Hematopoietic multipotent progenitor cell (in vitro differentiated cells): ENCODE measurements at regions not wholly inside any gene's neighbourhood (a gene's known extent, or its start where the extent isn't known, plus 50 kb on each side); places are given as distances from the start of the nearest gene placed in this dataset.

ENCODE experiments used
- DNase-seq, 3 donors: peaks; one replicate each; pipeline ENCODE4 v3.0.0-alpha.2; 2011 to 2015; ENCODE audit warnings: low read depth in 2 of 3, low spot score in 2 of 3

DNA sequence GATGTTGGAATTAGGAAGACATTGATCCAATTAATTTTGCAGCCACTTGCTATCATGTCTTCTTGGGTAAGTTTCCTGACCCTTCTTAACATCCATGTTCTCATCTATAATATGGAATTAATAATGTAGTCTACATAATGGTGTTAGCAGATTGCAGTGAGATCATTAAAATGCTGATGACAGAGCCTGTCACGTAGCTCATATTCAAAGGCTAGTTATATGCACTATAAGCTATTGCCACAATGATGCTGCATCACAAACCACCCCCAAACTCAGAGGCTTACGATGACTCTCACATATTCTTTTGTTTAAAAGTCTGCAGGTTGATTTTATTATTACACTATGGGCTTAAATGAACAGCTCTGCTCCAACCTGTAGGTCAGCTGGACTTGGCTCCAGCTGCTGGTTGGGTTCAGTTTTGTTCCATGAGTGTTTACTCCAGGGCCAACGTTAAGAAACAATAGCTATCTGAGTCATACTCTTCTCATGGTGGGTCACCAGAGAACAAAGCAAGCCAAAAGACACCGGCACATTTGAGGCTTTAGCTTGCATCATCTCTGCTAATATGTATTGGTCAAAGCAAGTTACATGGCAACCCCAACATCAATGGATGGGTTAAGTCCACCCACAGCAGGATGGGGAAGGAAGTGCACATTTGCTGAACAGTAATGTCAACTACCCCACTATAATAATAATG, 250.0 kb upstream of the SLCO3A1 start:
- no peak for DNase-seq

DNA sequence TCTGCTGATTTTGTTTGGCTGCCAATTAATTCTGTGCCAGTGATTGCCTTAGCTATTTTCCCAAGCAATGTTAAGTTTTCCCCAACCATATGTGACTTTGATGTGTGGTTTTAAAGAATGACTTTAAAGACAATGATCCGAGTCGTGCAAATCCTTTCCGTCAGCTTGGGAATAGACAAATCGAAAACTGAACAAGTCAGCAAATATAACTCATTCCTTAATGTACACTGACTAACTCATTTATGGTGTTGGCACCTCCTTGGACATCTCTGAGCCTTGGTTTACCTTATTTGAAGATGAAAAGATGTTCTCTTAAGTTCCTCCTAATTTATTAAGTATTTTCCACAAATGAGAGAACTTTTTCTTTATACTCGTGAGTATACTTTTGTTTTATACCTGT, 249.4 kb upstream of the SLCO3A1 start:
- no peak for DNase-seq

DNA sequence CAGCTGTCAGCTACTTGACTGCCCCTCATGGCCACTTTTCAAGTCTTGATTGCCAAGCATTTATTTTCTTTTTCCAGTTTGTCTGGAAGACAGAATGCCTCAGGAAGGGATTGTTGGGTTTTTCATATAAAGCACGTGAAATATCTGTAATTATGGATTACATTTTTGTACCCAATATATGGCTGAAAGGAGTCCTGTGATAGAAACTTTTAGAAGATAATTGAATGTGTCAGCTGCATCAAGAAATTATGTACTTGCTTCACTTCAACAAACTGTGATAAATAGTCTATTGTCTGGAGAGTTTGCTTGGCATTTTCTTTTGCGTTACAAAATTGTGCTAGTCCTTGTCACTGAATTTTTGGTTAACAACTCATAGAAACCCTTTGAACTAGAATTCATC, 247.9 kb upstream of the SLCO3A1 start:
- DNase-seq: no peak

DNA sequence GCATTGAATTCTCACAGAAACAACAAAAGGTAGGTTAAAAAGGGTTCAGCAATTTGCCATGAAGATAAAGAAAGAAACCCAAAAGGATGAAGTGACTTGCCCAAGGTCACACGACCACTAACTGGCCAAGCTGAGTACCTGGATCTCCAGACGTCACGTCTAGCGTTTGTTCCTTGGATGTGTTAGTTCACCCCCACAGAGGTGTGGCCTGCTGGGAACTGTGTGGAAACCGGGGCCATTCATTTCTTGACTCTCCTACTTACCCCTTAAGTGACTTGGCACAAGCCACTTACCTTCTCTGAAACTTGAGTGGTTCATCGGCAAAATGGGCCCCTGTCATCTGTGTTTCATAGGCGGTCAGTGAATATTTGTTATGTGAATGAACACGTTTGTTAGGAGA, 244.3 kb upstream of the SLCO3A1 start:
- DNase-seq: no peak

DNA sequence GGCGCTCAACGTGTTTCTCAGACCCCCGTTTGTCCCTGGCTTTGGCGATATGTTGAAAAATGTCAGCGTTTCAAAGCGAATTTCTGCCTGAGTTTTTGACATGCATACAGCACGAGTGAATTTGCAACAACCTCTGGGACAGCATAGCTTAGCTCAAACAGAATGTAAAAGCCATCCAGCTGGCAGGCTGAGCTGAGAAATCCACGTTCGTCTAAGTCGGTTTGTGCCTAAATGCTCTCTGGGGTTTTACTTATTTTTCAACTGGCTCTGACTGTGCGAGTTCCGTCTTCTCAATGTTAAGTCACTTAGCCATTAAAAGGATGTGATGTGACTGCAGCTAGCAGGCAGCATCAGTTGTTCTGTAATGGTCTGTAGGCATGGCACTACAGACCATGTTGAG, 243.5 kb upstream of the SLCO3A1 start:
- no peak for DNase-seq

DNA sequence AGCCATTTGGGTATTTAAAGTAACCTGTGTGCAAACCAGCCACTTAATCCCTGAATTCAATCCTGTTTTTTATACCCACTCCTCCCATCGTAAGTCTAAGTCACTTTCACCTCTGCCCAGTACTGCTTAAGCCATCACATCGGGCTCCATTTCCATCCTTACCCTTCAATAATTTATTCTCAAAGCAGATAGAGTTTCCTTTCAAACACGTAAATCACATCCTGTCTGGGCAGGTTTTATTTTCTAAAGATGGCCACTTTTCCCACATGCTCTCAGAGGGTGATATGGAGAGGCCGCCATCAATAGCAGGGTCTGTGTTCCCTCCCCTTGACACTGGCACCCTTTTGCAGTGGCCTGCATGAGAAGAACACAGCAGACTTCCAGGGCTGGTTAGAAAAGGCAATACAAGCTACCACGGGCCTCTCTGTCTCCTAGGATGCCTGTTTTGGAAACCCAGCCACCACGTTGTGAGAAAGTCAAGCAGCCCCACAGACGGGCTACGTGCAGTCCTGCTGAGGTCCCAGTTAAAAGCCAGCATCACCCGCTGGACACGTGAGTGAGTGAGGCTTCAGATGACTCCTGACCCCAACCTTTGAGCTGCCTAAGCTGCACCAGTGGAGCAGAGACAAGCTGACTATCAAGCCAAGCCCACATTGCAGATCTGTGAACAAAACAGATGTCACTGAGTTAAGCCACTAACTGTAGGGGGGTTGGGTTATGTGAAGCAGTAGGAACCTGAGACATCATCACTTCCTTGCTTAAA, 241.8 kb upstream of the SLCO3A1 start:
- DNase-seq: no peak

DNA sequence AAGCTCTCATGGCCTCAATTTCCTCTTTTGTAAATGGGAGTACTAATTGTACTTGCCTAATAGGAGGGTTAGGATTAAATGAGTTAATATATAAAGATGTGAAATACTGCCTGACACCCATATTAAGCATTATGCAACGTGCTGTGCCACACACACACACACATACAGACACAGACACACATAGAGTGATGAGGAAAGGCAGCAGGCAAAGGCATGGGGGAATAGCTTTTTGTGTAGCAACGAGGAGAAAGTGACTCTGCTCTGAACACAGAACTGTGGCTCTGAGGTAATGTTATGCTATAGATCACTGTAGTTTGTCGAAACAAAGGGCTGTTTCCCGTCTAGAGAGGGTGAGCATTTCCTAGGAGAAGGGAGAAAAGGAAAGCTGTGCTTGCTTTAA, 233.3 kb upstream of the SLCO3A1 start:
- no peak for DNase-seq

DNA sequence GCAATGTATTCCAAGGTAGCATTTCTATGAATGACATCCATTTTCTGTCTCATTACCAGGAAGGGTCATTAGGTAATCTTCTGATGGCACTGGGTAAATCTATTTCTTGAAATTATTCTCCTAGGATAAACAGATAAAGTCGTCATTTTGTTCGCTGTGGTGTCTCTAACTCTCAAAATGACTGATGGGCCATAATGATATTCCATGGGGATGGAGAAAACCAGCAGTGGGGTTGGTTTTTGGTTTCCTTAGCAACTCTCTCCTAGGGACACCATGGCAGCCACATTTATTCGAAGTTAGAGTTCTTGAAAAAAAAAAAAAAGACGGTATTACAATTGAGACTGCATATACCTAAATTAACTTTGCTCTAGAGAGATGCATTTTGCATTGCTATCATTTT, 231.3 kb upstream of the SLCO3A1 start:
- no peak for DNase-seq

DNA sequence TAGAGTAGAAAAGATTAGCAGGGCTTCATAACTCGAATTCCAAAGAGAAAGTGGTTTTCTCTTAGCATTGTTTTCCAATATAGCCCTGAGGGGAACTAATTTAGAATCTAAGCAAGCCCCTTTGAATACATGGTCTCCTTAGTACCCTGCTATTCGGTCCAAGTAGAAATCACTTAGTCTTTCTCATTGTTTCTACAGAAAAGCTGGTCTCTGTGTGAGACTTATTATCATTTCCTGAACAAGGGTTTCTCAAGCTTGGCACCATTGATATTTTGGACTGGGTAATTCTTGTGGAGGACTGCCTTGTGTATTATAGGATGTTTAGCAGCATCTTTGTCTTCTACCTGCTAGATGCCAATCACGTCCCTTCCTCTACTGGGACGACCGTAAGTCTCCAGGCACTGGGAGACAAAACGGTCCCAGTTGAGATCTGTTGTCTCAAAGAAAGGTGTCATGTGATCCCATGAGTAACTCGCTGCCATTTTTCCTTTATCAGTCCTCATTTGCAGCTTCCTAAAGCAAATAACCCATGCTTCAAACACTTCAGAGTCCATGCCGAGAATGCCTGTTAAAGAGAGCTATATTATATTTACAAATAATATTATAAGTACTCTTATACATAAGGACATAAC, 230.7 kb upstream of the SLCO3A1 start:
- no peak for DNase-seq

DNA sequence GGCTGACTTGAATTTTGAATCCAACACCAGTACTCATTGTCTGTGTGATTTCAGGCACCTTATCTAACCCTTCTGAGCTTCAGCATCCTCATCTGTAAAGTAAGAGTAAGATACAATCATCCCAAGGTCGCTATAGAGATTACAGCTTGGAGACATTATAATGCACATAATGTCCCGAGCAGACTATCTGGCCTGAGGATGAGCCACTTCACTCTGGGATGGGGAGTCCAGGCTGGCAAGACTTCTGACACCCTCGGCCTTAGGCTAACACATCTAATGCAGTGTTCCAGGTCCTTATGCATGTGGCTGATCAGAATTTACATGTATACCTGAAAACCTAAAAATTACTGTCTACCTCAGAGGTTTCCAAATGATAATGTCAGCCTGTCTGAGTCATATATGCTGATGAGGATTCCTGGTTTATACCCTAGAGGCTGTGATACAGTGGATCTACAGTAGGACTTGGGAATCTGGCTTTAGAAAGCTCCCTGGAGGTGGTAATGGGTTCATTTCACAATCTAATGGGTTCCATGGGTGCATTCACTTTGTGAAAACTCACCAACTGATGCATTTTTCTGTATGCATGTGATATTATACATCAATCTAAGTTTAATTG, 229.0 kb upstream of the SLCO3A1 start:
- no peak for DNase-seq

DNA sequence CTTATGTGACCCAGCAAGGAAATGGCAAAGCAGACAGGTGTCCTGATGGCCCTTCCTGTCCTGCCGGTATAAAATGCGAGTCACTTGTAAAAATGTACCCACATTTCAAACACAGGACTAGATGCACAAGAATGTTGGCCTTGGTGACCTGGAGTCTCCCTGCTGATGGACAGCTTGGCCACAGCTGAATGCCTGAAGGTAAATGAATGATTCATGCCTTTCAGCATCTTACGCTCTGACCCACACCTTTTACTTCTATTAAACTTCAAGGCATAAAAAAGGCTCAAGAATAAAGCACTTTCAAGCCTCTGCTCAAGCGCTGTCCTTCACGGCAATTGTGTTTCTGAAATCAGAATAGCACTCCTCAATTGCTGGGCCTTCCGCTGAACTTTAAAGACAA, 228.0 kb upstream of the SLCO3A1 start:
- no peak for DNase-seq

DNA sequence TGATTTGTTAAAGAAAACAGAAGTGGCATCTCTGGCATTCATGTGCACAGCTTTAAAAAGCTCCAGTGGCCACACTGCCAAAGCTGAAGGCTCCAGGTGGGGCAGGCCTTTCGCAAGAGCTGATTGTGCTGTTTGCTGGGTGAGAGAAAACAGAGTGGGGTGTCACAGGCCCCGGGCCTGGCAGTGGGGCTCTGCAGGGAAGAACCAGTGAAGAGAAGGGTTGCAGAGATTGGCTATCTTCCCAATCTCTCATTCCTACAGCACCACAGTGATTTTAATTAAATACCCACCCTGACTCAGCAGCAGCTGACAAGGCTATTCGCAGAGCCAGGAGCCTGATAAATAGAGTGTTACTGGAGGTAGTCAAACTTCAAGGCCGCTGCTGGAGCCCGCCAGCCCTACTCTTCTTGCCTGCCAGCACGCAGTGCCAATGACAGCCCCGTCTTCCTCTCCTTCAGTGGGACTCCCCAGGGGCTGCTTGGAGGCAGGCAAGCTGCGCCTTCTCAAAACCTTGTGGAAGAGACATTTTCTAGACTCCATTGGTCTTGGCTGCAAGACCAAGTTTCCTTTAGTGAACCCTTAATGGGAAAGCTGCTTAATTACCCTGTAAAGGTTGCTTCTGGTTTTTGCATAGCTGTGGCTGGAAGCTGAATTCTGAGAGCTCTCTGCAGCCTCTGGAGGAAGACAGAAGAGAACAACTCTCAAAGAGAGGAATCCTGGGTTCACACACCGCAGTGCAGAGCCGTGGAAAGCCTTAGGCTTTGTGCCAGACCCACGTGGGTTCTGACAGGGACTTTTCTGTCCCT, 225.8 kb upstream of the SLCO3A1 start:
- DNase-seq: no peak

DNA sequence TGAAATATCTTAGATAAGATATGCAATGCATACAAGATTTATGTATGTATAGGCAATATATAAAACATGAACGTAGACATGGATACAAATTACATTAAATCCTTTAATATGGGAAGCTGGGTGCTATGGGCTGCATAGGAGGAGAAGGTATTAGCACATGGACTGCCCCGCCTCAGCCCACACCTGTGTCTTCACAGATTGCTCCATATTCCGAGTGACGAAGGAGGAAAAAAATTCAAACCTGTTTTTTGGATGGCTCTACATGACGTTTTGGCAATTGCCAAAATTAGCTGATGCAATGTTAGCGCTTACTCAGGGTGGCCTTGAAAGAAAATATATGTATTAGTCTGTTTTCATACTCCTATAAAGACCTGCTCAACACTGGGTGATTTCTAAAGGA, 223.4 kb upstream of the SLCO3A1 start:
- DNase-seq: no peak

DNA sequence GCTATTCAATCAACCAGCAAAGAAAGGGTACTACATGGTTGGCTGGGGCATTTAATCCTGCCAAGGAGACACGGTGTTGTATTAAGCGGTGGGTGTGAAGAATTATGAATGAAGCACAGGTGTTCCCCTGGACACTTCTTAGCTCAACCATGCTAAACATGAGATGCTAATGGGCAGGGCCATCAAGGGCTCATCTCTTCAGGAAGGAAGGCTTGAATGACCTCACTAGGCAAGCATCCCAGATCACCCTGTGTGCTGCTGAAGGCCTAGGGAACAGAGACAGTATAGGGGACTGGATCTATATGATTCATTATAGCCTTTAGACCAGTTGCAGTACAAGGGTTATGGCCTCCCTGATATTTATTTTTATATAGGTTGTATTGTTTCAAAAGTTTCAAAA, 221.3 kb upstream of the SLCO3A1 start:
- DNase-seq: no peak

DNA sequence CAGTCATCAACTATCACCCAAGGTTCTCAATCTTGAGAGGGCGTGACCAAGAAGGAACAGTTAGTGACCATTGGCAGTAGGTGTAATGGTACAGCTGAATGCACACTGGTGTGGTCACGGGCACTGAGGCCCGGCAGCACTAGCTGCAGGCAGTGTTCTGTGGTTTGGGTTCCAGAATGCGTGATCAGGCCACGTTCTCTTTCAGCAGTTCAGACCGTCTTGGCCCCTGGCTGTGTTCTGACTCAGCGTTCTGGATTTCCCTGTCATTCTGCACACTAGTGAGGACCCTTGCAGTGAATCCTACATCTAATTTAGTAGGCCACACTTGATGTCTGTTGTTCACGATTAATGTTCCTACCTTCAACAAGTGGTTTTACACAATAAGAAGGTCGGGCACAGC, 220.5 kb upstream of the SLCO3A1 start:
- DNase-seq: no peak

DNA sequence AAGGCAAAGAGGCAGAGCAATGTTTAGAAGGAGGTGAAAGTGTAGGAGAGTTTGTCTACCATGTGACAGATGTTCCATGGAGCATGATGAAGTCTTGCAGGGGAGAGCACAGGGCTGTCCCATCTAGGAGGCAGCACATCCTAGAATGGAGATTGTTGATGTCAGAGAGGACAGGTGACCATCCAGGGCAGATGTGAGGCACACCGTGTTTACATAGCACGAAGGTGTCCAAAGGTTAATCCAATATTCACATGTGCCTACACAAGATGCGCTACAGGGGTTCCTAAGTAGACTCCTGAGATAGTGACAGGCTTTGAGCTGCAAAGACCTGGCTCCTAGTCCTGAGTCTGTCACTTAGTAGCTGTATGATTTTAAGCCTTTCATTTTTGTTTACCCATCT, 219.3 kb upstream of the SLCO3A1 start:
- DNase-seq: no peak

DNA sequence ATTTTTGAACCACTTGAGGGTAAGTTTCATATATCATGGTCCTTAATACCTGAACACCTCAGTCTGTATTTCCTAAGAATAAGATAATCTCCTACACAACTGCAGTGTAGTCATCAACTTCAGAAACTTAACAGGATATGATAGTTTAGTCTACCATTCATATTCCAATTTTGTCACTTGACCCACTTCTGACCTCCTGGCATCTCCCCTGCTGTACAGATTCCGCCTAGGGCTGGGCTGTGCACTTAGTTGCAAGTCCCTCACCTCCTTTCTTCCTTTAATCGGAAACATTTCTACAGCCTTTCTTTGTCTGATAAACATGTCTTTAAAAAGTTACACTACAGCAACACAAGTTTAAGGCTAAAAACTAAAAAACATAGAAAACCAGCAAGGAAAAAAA, 218.4 kb upstream of the SLCO3A1 start:
- DNase-seq: no peak

DNA sequence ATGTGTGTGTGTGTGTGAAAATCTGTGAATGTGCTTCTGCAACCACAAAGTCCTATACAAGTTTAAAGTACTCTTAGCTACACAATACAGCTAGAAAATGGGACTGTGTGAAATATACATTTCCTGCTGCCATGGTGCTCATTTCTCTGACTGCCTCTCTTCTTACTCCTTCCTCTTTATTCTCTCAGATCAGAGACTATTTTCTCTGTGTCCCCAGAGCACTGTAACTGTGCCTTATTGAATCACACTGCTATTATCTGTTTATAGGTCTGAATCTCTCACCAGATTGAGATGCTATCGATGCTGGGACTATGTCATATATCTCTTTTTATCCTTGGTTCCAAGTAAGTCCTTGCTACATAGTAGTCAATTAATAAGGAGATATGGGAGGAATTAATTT, 217.9 kb upstream of the SLCO3A1 start:
- DNase-seq: no peak

DNA sequence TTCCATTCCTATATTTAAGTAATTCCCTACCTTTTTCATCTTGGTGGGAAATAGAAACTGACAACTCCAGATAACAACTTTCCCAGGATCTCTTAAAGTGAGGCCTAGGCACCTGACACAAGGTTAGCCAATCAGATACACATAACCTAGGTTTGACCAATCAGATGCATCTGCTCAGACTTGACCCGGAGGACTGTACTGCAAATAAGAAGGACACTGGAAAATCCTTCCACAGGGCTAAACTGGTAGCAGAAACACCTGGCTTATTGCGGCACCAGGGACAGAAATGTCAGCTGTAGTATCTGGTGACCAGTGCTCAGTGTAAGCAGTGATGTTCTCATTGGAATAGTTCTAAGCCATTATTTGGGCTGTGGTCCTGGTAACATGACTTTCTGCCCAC, 204.5 kb upstream of the SLCO3A1 start:
- DNase-seq: no peak

DNA sequence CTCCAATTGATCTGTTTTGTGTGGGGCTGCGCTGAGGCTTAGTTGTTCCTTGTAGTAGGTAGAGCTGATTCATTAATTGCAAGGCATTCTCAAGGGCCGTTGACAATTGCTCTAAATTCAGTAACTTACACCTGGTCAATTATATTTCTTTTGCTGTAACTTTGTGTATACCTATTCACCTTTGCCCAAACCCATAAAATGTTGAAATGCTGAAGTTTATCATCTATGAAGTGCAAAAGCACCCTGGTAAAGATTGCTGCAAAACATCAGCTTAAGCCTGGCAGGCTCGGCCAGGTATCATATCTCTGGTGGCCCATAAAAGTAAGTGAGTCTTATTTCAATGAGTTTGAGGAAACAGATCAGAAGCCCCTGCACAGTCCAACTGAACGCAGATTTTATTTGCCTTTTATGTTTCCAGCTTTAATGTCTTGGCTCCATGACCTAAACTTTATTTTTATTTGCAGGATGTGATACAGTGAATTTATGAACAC, 203.6 kb upstream of the SLCO3A1 start:
- DNase-seq: no peak

DNA sequence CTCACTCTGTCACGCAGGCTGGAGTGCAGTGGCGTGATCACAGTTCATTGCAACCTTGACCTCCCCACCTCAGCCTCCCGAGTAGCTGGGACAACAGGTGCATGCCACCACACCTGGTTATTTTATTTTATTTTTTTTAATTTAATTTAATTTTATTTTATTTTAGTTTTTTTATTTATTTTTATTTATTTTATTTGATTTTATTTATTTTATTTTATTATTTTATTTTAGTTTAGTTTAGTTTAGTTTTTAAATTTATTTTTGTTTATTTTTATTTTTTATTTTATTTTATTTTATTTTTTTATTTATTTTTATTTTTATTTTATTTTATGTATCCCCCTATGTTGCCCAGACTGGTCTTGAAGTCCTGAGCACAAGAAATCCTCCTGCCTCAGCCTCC, 202.3 kb upstream of the SLCO3A1 start:
- no peak for DNase-seq
